HG03378 (cell line): ENCODE measurements at regions not wholly inside any gene's neighbourhood (a gene's known extent, or its start where the extent isn't known, plus 50 kb on each side); places are given as distances from the start of the nearest gene placed in this dataset.
"Not testable (repeated sequence)": the region's sequence is repeated elsewhere in the genome, so short reads cannot be mapped to it uniquely, and the experiment has no call there.

ENCODE experiments used
- ATAC-seq: cut with Tn5 transposase; IDR thresholded peaks from one replicate; pipeline ENCODE4 v1.9.1; 2021; ENCODE audit warnings: mild to moderate bottlenecking, moderate library complexity; ENCODE audit not compliant: unreplicated experiment

GRCh38 chr16:76716251-76716650 lies 439.1 kb downstream of the CNTNAP4 start:
- not testable (repeated sequence) for ATAC-seq

DNA sequence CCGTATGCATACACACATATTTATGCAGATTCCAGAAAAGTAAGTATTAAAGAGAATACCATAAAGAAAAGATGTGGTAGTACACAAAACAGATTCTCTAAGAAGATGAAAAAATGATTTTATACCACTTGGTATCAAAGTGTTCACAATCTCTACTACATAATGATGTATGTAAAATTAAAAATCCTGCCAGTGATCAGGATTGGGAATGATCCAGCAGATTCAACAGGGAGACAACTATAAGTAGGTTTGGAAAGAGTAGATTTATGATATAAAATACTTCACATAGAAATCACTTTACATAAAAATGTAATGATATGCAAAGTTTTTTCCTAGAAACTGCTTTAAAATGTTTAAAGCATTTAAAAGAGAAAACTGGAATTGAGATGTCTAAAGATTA lies 447.0 kb downstream of the CNTNAP4 start:
- ATAC-seq = no peak

DNA sequence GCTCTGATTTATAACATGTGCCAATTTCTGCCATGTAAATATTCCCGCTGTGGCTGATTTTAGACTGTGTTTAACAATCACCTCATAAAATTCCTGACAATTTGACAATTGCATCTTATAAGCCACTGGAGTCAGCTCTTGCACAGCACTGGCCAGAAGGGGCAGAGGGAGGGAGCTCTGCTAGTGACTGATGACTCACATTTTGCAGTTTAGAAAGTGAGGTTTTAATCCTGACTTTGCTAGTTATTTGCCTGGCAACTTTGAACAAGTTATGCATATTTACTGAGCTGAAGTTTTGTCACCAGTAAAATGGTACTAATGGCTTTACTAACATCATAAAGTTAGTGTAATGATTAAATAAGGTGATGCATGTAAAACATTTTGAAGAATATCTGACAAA lies 452.3 kb downstream of the CNTNAP4 start:
- no peak for ATAC-seq

- ATAC-seq = no peak
These were observed 455.7 kb downstream of the CNTNAP4 start for GRCh38 chr16:76732894-76733293.

DNA sequence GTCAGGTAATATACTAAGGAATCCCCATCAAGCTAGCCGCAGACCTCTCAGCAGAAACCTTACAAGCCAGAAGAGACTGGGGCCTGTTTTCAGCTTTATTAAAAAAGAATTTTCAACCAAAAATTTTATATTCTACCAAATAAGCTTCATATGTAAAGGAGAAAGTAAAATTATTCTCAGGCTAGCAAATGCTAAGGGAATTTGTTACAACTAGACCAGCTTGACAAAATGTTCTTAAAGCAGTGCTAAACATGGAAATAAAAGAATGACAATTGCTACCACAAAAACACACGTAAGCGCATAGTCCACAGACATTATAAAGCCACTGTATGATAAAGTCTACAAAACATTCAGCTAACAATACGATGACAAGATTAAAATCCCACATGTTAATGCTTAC lies 449.4 kb upstream of the MON1B start:
- no peak for ATAC-seq

DNA sequence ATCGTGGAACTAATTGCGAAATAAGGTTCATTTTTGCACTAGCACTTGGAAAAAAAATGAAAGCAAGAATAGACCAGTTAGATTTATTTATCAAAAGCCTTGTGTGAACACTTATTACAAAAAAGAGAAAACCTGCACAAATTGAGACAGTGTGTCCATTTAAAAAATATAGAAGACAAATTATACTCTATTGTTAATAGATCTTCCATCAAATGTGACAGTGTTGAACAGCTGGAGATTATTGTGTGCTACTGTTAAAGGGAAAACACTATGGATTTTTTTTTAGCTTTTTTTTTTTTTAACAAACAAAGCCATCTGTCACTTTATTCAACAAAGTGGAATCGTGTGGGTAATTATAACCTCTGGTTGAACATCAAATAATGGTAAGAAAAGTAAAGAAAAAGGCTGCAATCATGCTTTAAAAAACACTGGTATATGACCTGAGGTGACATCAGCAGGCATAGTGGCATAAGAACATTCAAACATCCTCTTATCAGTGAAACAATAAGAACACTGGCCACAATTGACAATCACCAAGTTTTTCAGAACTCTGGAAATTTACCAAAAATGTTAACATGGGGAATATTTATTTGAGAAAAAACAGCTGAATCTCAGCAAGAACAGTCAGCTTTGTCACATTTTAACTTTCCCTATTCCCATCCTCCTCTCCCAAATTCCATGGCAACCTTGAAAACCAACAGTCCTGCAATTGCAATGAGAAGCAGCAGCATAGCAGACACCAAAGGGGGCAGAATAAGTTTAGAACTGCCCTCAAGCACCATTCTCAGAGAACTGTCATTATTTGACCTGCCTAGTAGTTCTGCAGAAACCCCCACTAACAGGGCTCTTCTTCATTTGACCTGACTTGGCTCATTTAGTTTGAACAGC lies 442.3 kb upstream of the MON1B start:
- no peak for ATAC-seq

- no peak for ATAC-seq
These were observed 441.1 kb upstream of the MON1B start for GRCh38 chr16:76749780-76750375.

DNA sequence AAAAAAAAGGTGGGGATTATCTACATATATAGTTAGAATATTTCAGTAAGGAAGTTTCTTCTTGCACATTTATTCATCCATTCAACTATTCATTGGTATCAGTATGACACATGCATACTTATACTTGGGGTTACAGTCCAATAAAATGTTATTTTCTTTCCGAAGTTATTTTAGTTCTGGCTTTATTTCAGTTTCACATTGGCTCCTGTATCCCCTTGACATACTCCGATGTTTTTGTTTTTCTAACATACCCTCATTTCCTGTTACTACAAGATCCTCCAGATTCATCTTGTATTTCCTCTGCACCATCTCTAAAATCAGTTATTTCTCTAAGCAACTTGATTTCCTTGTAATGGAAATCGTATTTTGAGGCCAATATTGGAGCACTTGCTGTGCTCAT lies 435.5 kb upstream of the MON1B start:
- no peak for ATAC-seq

GRCh38 chr16:76756423-76756822 lies 434.6 kb upstream of the MON1B start:
- no peak for ATAC-seq

DNA sequence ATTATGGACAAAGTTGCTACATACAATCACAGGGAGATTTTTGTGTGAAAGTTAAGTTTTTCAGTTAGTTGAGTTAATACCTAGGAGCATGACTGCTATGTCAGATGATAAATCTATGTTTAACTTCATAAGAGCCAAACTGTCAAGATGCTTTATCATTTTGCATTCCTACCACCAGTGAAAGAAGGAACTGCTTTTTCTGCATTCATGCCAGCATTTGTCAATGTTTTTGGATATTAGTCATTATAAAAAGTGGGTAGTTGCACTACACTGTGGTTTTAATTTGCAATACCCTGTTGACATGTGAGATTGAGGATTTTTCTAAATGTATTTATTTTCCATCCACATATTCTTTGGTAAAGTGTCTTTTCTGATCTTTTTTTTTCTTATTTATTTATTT lies 434.0 kb upstream of the MON1B start:
- no peak for ATAC-seq

- no peak for ATAC-seq
These were observed 424.5 kb upstream of the MON1B start for GRCh38 chr16:76766538-76766937.

GRCh38 chr16:76768316-76768715 lies 422.7 kb upstream of the MON1B start:
- no peak for ATAC-seq

- ATAC-seq = no peak
These were observed 422.0 kb upstream of the MON1B start for GRCh38 chr16:76768948-76769347.

- ATAC-seq = no peak
These were observed 419.8 kb upstream of the MON1B start for GRCh38 chr16:76771216-76771615.

GRCh38 chr16:76777721-76778465 lies 413.1 kb upstream of the MON1B start:
- ATAC-seq = no peak

GRCh38 chr16:76780556-76780955 lies 410.4 kb upstream of the MON1B start:
- no peak for ATAC-seq

GRCh38 chr16:76784530-76784929 lies 406.5 kb upstream of the MON1B start:
- ATAC-seq = no peak

DNA sequence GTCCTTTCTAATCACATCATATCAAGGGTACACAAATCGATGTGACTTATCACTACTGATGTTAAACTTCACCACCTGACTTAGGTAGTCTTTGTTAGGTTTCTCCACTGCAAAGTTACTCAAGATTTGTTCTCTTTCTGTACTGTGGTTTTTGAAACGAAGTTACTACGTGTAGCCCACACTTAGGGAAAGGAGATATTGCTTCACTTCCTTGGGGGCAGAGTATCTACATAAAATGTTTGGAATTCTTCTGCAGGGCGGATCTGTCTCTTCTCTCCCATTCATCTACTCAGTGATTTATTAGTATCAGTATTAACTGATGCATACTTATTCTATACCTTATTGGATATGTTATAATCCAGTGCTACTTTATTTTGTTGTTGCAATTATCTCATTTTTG lies 403.6 kb upstream of the MON1B start:
- no peak for ATAC-seq

DNA sequence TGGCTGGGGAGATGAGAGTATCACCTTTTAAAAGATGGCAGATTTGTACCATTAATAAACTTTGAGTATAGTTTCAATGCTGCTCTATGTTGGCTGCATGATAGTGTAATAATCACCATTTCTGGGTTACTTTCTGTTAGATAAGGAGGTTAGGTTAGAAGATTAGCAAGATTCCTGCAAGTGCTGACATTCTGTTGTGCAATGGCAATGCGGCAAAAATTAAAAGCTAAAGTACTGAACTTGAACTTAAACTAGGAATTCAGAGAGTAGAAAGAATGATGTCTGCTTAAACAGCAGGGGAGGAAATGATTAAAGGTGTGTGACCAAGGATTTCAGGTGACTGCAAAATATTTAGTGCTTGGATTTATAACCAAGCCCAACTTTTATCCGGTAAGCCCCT lies 399.8 kb upstream of the MON1B start:
- no peak for ATAC-seq

DNA sequence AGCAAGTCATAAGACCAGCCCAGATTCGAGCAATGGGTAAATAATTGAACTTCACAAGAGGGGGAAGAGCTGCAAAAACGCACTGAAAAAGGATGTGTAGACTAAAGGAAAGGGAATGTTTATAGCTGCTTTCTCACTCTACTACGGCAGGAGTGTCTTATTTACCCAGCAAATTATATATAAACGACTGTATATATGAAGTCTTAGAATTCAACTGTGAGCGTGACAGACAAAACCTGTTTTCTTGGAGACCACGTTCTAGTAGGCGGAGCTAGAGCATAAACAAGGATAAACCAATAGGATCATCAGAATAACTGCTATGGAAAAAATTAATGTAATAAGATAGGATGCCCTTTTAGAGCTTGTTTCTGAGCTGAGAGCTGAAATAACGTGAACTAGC lies 394.6 kb upstream of the MON1B start:
- no peak for ATAC-seq

- no peak for ATAC-seq
These were observed 394.0 kb upstream of the MON1B start for GRCh38 chr16:76796978-76797377.

- ATAC-seq = no peak
These were observed 393.5 kb upstream of the MON1B start for GRCh38 chr16:76797457-76797856.
